Astrocyte (in vitro differentiated cells and primary cell): ENCODE measurements at regions not wholly inside any gene's neighbourhood (a gene's known extent, or its start where the extent isn't known, plus 50 kb on each side); places are given as distances from the start of the nearest gene placed in this dataset.

Experiments
- DNase-seq: peaks from one replicate; pipeline ENCODE4 v3.0.0-alpha.2; 2010; ENCODE audit warnings: low read depth
- FAIRE-seq: peaks from 2 replicates; lab custom pipeline; 2011; peaks lifted over from hg19 to GRCh38; lab: Jason Lieb, UNC
- H2AFZ ChIP-seq: 2 replicates; pipeline ENCODE4 v1.6.0; 2012; ENCODE audit warnings: low read depth, low read length, inconsistent platforms
- H3K27ac ChIP-seq: 2 replicates; pipeline ENCODE4 v1.5.1; 2011; ENCODE audit warnings: low read depth, low read length, inconsistent platforms
- H3K27me3 ChIP-seq: 2 replicates; pipeline ENCODE4 v1.6.0; 2011; ENCODE audit warnings: low read length, inconsistent platforms; ENCODE audit not compliant: insufficient read depth
- H3K36me3 ChIP-seq: 2 replicates; pipeline ENCODE4 v1.5.1; 2011; ENCODE audit warnings: low read length, inconsistent platforms; ENCODE audit not compliant: insufficient read depth
- H3K4me1 ChIP-seq: 2 replicates; pipeline ENCODE4 v1.5.1; 2011; ENCODE audit warnings: low read length, inconsistent platforms; ENCODE audit not compliant: insufficient read depth
- H3K4me2 ChIP-seq: 2 replicates; pipeline ENCODE4 v1.6.0; 2012; ENCODE audit warnings: low read length, inconsistent platforms
- H3K4me3 ChIP-seq: 2 replicates; pipeline ENCODE4 v1.5.1; 2011; ENCODE audit warnings: low read depth, mild to moderate bottlenecking, low read length, inconsistent platforms; ENCODE audit not compliant: insufficient read depth
- H3K79me2 ChIP-seq: 2 replicates; pipeline ENCODE4 v1.6.0; 2012; ENCODE audit warnings: mild to moderate bottlenecking, low read length, inconsistent platforms; ENCODE audit not compliant: insufficient read depth
- H3K9ac ChIP-seq: 2 replicates; pipeline ENCODE4 v1.6.0; 2012; ENCODE audit warnings: mild to moderate bottlenecking, low read length, inconsistent platforms
- H3K9me3 ChIP-seq: 2 replicates; pipeline ENCODE4 v1.5.1; 2012; ENCODE audit warnings: low read depth, mild to moderate bottlenecking, low read length, inconsistent platforms; ENCODE audit not compliant: insufficient read depth
- H4K20me1 ChIP-seq: 2 replicates; pipeline ENCODE4 v1.6.0; 2012; ENCODE audit warnings: low read length, inconsistent platforms; ENCODE audit not compliant: insufficient read depth
- H3K27ac Mint-ChIP-seq: one replicate; pipeline ENCODE4 v1.8.0; 2021; ENCODE audit warnings: mild to moderate bottlenecking, mixed read lengths; ENCODE audit not compliant: unreplicated experiment
- H3K27me3 Mint-ChIP-seq: one replicate; pipeline ENCODE4 v1.8.0; 2021; ENCODE audit warnings: low read depth, mixed read lengths; ENCODE audit not compliant: unreplicated experiment
- H3K36me3 Mint-ChIP-seq: one replicate; pipeline ENCODE4 v1.8.0; 2021; ENCODE audit warnings: low read depth, mixed read lengths; ENCODE audit not compliant: unreplicated experiment
- H3K4me1 Mint-ChIP-seq: one replicate; pipeline ENCODE4 v1.8.0; 2021; ENCODE audit warnings: low read depth, mixed read lengths; ENCODE audit not compliant: unreplicated experiment
- H3K4me3 Mint-ChIP-seq: one replicate; pipeline ENCODE4 v1.8.0; 2021; ENCODE audit warnings: mild to moderate bottlenecking, moderate library complexity, mixed read lengths; ENCODE audit not compliant: unreplicated experiment
- H3K9me3 Mint-ChIP-seq: one replicate; pipeline ENCODE4 v1.8.0; 2021; ENCODE audit warnings: mild to moderate bottlenecking, mixed read lengths; ENCODE audit not compliant: unreplicated experiment
- CTCF ChIP-seq: IDR thresholded peaks from 2 replicates; pipeline ENCODE4 v1.5.1; 2011; ENCODE audit warnings: low read depth, mild to moderate bottlenecking, inconsistent platforms, low read length, moderate library complexity; ENCODE audit not compliant: insufficient read depth
- EZH2 ChIP-seq: IDR thresholded peaks from 2 replicates; pipeline ENCODE4 v1.6.1; 2012; ENCODE audit warnings: mild to moderate bottlenecking, low read length, inconsistent platforms; ENCODE audit not compliant: insufficient read depth

GRCh38 chr3:43173949-43174348, 68.1 kb upstream of the POMGNT2 start:
- TF ChIP-seq CTCF: no peak
- no peak for TF ChIP-seq EZH2
- Mint-ChIP-seq H3K9me3 (no peaks in the 10 kb centered on the region), H3K4me1 (no peaks in the 10 kb centered on the region), H3K27me3 (peaks cover 2% of the 10 kb centered on the region), H3K36me3 (no peaks in the 10 kb centered on the region), H3K4me3 (no peak overlapping the region), H3K27ac (no peak overlapping the region)
- Histone ChIP-seq H3K4me2 (no peak overlapping the region), H3K9me3 (no peaks in the 10 kb centered on the region), H2AFZ (no peak overlapping the region), H3K9ac (no peak overlapping the region), H3K27me3 (no peaks in the 10 kb centered on the region), H3K4me1 (no peaks in the 10 kb centered on the region), H3K79me2 (no peaks in the 10 kb centered on the region), H4K20me1 (no peaks in the 10 kb centered on the region), H3K27ac (no peak overlapping the region), H3K4me3 (no peak overlapping the region), H3K36me3 (no peaks in the 10 kb centered on the region)
- no peak for FAIRE-seq
- no peak for DNase-seq

GRCh38 chr3:43171748-43172147, 65.9 kb upstream of the POMGNT2 start:
- Mint-ChIP-seq H3K27ac (no peak overlapping the region), H3K27me3 (peaks cover 2% of the 10 kb centered on the region), H3K36me3 (no peaks in the 10 kb centered on the region), H3K4me3 (no peak overlapping the region), H3K4me1 (no peaks in the 10 kb centered on the region), H3K9me3 (no peaks in the 10 kb centered on the region)
- Histone ChIP-seq H3K4me2 (no peak overlapping the region), H3K4me3 (no peak overlapping the region), H3K79me2 (no peaks in the 10 kb centered on the region), H3K9ac (no peak overlapping the region), H4K20me1 (no peaks in the 10 kb centered on the region), H3K4me1 (no peaks in the 10 kb centered on the region), H3K27ac (no peak overlapping the region), H3K27me3 (no peaks in the 10 kb centered on the region), H3K36me3 (no peaks in the 10 kb centered on the region), H2AFZ (no peak overlapping the region), H3K9me3 (no peaks in the 10 kb centered on the region)
- FAIRE-seq (no peak), DNase-seq (no peak)
- no peak for TF ChIP-seq EZH2
- no peak for TF ChIP-seq CTCF

- Mint-ChIP-seq H3K27ac (no peak overlapping the region), H3K9me3 (peaks cover 4% of the 10 kb centered on the region), H3K27me3 (no peaks in the 10 kb centered on the region), H3K4me1 (no peaks in the 10 kb centered on the region), H3K36me3 (no peaks in the 10 kb centered on the region), H3K4me3 (no peak overlapping the region)
- H2AFZ ChIP-seq: no peak overlapping the region
- no peak for TF ChIP-seq CTCF
- no peak for TF ChIP-seq EZH2
- H3K9ac ChIP-seq: no peak overlapping the region
- H3K36me3 ChIP-seq: no peaks in the 10 kb centered on the region
- H3K9me3 ChIP-seq: no peaks in the 10 kb centered on the region
- no peak overlapping the region for H3K27ac ChIP-seq
- no peaks in the 10 kb centered on the region for H4K20me1 ChIP-seq
- FAIRE-seq (no peak), DNase-seq (no peak)
- H3K4me1 ChIP-seq: no peaks in the 10 kb centered on the region
- H3K4me3 ChIP-seq: no peak overlapping the region
- H3K27me3 ChIP-seq: no peaks in the 10 kb centered on the region
- H3K4me2 ChIP-seq: no peak overlapping the region
- H3K79me2 ChIP-seq: no peaks in the 10 kb centered on the region
Measured at GRCh38 chr3:43170553-43170952, 64.7 kb upstream of the POMGNT2 start.
